Ishikawa (cell line): ENCODE measurements at regions not wholly inside any gene's neighbourhood (a gene's known extent, or its start where the extent isn't known, plus 50 kb on each side); places are given as distances from the start of the nearest gene placed in this dataset.

ENCODE experiments used
- CEBPB ChIP-seq: IDR thresholded peaks from 2 replicates; pipeline ENCODE4 v1.6.1; 2012
- CREB1 ChIP-seq: IDR thresholded peaks from 2 replicates; pipeline ENCODE4 v1.6.1; 2012; ENCODE audit warnings: low read depth
- EGR1 ChIP-seq: IDR thresholded peaks from 2 replicates; pipeline ENCODE4 v1.6.1; 2012
- EP300 ChIP-seq: IDR thresholded peaks from 2 replicates; pipeline ENCODE4 v1.6.1; 2012; ENCODE audit warnings: borderline replicate concordance
- MAX ChIP-seq: IDR thresholded peaks from 2 replicates; pipeline ENCODE4 v1.6.1; 2012
- REST ChIP-seq: IDR thresholded peaks from 2 replicates; pipeline ENCODE4 v1.6.1; 2012; ENCODE audit warnings: low read depth, mild to moderate bottlenecking
- TAF1 ChIP-seq: IDR thresholded peaks from 2 replicates; pipeline ENCODE4 v1.6.1; 2012; ENCODE audit warnings: low read depth, mild to moderate bottlenecking

- TF ChIP-seq EP300 (no peak), REST (no peak), EGR1 (no peak), CREB1 (no peak), CEBPB (no peak), MAX (no peak), TAF1 (no peak)
Observed at GRCh38 chr6:132932588-132932987, 118.2 kb downstream of the RPS12 start.
